SU-DHL-6 (cell line): ENCODE measurements at regions not wholly inside any gene's neighbourhood (a gene's known extent, or its start where the extent isn't known, plus 50 kb on each side); places are given as distances from the start of the nearest gene placed in this dataset.

Source experiments
- H2AFZ ChIP-seq: fragments of 200-600 bp; sonication (generic); 2 replicates; pipeline ENCODE4 v1.6.1; 2014; ENCODE audit warnings: low read depth, mild to moderate bottlenecking, moderate library complexity, mixed read lengths, antibody characterized with exemption, low read length; ENCODE audit not compliant: severe bottlenecking
- H3F3A ChIP-seq: fragments of 200-600 bp; shearing (Covaris generic); 2 replicates; pipeline ENCODE4 v1.6.0; 2016; ENCODE audit warnings: antibody characterized with exemption, mild to moderate bottlenecking; ENCODE audit not compliant: insufficient read depth
- H3K27ac ChIP-seq: fragments of 200-600 bp; sonication (generic); 2 replicates; pipeline ENCODE4 v1.5.1; 2016; ENCODE audit warnings: low read depth, mild to moderate bottlenecking, low read length, moderate library complexity, mixed read lengths
- H3K27me3 ChIP-seq: fragments of 200-600 bp; sonication (generic), shearing (Covaris generic); 2 replicates; pipeline ENCODE4 v1.6.0; 2014; ENCODE audit warnings: mild to moderate bottlenecking, low read length
- H3K36me3 ChIP-seq: fragments of 200-600 bp; sonication (generic); 2 replicates; pipeline ENCODE4 v1.6.1; 2014; ENCODE audit warnings: mild to moderate bottlenecking, low read length, mixed read lengths
- H3K4me2 ChIP-seq: fragments of 300-600, 200-600 bp; shearing (Covaris generic), sonication (generic); 2 replicates; pipeline ENCODE4 v1.6.0; 2014; ENCODE audit warnings: low read length, low read depth, mild to moderate bottlenecking; ENCODE audit not compliant: poor library complexity, severe bottlenecking
- H3K4me3 ChIP-seq: fragments of 200-600 bp; sonication (generic); 2 replicates; pipeline ENCODE4 v1.5.1; 2014; ENCODE audit warnings: antibody characterized with exemption, low read length, mild to moderate bottlenecking, mixed read lengths; ENCODE audit not compliant: insufficient read depth, poor library complexity, severe bottlenecking
- H3K79me2 ChIP-seq: fragments of 200-600 bp; sonication (generic); 2 replicates; pipeline ENCODE4 v1.6.1; 2014; ENCODE audit warnings: mild to moderate bottlenecking, low read length, moderate library complexity; ENCODE audit not compliant: insufficient read depth
- H3K9ac ChIP-seq: fragments of 200-600 bp; sonication (generic); 2 replicates; pipeline ENCODE4 v1.7.0; 2014; ENCODE audit warnings: mild to moderate bottlenecking, low read length
- H3K9me2 ChIP-seq: fragments of 200-600 bp; sonication (generic); replicated peaks from 2 replicates; pipeline ENCODE4 v1.6.1; 2014; ENCODE audit warnings: low read length; ENCODE audit not compliant: insufficient read depth
- H3K9me3 ChIP-seq: fragments of 200-600 bp; sonication (generic); 2 replicates; pipeline ENCODE4 v1.6.1; 2014; ENCODE audit warnings: low read length, mixed read lengths; ENCODE audit not compliant: insufficient read depth
- H4K20me1 ChIP-seq: fragments of 200-600 bp; sonication (generic); 2 replicates; pipeline ENCODE4 v1.6.1; 2014; ENCODE audit warnings: low read depth, mild to moderate bottlenecking, antibody characterized with exemption, low read length, moderate library complexity, mixed read lengths
- EZH2phosphoT487 ChIP-seq: fragments of 200-600 bp; sonication (generic), shearing (Covaris generic); conservative IDR thresholded peaks from 2 replicates; pipeline ENCODE4 v1.6.1; 2018; ENCODE audit warnings: mild to moderate bottlenecking, antibody characterized with exemption, low read length, moderate library complexity, mixed read lengths
- TF ChIP-seq, protein P1 (sequence below): fragments of 200-600 bp; sonication (generic); IDR thresholded peaks from one replicate; pipeline ENCODE4 v1.5.1; 2017; ENCODE audit warnings: antibody characterized with exemption, mild to moderate bottlenecking, low read length, moderate library complexity; ENCODE audit not compliant: insufficient read depth, poor library complexity, severe bottlenecking

DNA sequence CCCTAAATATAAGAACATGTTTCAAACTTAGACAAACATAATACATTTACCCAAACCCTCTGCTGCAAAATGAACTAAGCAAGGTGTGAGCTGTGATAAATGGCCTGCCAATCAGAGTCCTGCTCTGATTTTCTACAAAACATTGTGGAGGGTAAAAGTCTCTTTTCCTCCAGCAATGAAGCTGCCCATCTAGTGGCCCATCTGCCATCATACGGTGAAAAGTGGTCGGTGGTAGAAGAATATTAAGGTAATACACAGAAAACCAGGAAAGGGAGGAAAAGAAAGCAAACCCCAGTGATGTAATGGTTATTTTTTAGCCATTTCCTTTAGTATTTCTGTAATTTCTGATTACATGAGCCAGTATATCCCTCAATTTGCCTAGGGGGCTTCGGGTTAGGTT lies 838.1 kb downstream of the TBL1XR1 start:
- Histone ChIP-seq H3K79me2 (no peaks in the 10 kb centered on the region), H3K9me3 (no peaks in the 10 kb centered on the region), H3K9ac (no peak overlapping the region), H3K27me3 (no peaks in the 10 kb centered on the region), H3K9me2 (no peaks in the 10 kb centered on the region), H3K4me3 (no peak overlapping the region), H4K20me1 (no peaks in the 10 kb centered on the region), H3K27ac (no peak overlapping the region), H3F3A (no peaks in the 10 kb centered on the region), H3K4me2 (no peak overlapping the region), H2AFZ (no peak overlapping the region), H3K36me3 (no peaks in the 10 kb centered on the region)
- TF ChIP-seq, protein P1, sequence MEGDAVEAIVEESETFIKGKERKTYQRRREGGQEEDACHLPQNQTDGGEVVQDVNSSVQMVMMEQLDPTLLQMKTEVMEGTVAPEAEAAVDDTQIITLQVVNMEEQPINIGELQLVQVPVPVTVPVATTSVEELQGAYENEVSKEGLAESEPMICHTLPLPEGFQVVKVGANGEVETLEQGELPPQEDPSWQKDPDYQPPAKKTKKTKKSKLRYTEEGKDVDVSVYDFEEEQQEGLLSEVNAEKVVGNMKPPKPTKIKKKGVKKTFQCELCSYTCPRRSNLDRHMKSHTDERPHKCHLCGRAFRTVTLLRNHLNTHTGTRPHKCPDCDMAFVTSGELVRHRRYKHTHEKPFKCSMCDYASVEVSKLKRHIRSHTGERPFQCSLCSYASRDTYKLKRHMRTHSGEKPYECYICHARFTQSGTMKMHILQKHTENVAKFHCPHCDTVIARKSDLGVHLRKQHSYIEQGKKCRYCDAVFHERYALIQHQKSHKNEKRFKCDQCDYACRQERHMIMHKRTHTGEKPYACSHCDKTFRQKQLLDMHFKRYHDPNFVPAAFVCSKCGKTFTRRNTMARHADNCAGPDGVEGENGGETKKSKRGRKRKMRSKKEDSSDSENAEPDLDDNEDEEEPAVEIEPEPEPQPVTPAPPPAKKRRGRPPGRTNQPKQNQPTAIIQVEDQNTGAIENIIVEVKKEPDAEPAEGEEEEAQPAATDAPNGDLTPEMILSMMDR, result no peak
- no peak for TF ChIP-seq EZH2phosphoT487

DNA sequence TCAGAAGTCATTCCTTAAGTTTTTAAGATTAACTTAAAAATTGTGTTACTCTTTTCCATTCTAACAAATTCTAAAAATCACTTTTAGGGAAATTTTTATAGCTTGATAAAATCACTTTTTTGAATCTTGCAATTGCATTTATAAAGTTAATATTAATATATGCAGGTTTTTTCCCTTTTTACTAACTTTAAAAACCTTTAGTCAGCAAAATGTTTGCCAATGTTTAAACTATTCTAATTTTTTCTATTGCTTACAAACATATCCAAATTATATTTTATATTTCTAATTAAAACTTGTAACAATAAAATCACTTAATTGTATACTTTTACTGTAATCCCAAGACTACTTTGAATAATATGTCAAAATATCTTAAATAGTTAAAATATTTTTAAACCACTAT lies 839.4 kb downstream of the TBL1XR1 start:
- TF ChIP-seq, protein P1, result no peak
- TF ChIP-seq EZH2phosphoT487, result no peak
- Histone ChIP-seq H3K27me3 (no peaks in the 10 kb centered on the region), H3K4me3 (no peak overlapping the region), H3K9ac (no peak overlapping the region), H2AFZ (no peak overlapping the region), H3K4me2 (no peak overlapping the region), H3K79me2 (no peaks in the 10 kb centered on the region), H3K9me2 (no peaks in the 10 kb centered on the region), H4K20me1 (no peaks in the 10 kb centered on the region), H3K36me3 (no peaks in the 10 kb centered on the region), H3K9me3 (no peaks in the 10 kb centered on the region), H3K27ac (no peak overlapping the region), H3F3A (no peaks in the 10 kb centered on the region)

DNA sequence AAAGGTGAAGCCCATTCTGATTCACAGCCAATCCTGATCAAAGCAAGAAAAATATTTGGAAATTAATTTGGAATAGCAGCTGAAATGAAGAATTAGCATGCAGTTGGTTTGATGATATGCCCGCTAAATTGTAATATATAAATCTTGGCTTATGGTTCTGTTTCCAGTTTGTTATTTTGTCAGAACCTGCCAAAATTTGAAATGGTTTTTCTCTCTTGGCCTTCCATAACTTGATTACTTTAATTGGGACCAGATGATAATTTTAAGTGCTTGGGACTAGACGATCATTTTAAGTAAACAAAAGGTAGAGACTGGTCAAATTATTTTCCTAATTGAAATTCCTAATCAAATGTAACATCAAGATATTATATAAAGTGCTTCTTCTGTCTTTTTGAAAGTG lies 842.4 kb downstream of the TBL1XR1 start:
- Histone ChIP-seq H3K9me2 (no peaks in the 10 kb centered on the region), H3K79me2 (no peaks in the 10 kb centered on the region), H4K20me1 (no peaks in the 10 kb centered on the region), H3K27me3 (no peaks in the 10 kb centered on the region), H3K9ac (no peak overlapping the region), H3K4me3 (no peak overlapping the region), H3K27ac (no peak overlapping the region), H3K36me3 (no peaks in the 10 kb centered on the region), H3K9me3 (no peaks in the 10 kb centered on the region), H2AFZ (no peak overlapping the region), H3F3A (no peaks in the 10 kb centered on the region), H3K4me2 (no peak overlapping the region)
- TF ChIP-seq EZH2phosphoT487, result no peak
- TF ChIP-seq, protein P1, result no peak

DNA sequence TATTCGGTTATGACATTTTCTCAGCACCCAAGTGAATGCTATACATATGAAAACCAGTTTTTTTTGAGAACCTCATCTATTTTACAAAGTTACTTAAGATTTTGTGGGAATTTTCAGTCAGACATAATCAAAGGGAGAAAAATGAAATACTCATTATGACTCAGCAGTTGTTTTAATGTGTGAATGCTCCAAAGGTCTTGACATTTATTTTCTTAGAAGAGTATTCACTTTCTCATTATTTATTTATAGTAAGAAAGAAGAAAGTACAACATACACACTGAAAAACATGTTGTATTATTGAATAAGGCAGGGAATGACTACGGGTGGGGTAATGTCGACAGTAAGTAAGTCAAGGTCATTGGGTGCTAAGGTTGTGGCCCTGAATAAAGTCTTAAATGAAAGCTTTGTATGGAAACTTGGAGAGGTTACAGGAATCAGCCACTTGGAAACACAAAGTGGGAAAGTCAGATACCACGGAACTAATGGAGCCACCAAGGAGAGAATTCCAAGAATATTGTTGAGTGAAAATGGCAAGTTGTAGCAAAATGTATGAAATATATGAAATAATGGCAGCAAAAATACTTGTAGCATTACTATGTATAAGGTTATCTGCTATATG lies 844.5 kb downstream of the TBL1XR1 start:
- no peak overlapping the region for H3K27ac ChIP-seq
- no peaks in the 10 kb centered on the region for H4K20me1 ChIP-seq

More for the DNA sequence above, 844.5 kb downstream of the TBL1XR1 start:
- no peaks in the 10 kb centered on the region for H3K36me3 ChIP-seq
- H3K4me3 ChIP-seq, result no peak overlapping the region
- no peaks in the 10 kb centered on the region for H3K9me2 ChIP-seq
- no peaks in the 10 kb centered on the region for H3K9me3 ChIP-seq
- no peak overlapping the region for H3K4me2 ChIP-seq
- no peaks in the 10 kb centered on the region for H3K79me2 ChIP-seq
- no peak overlapping the region for H3K9ac ChIP-seq
- no peaks in the 10 kb centered on the region for H3K27me3 ChIP-seq
- TF ChIP-seq, protein P1, result no peak
- TF ChIP-seq EZH2phosphoT487, result no peak
- H2AFZ ChIP-seq, result no peak overlapping the region
- no peaks in the 10 kb centered on the region for H3F3A ChIP-seq
